ENCODE measurements at regions not wholly inside any gene's neighbourhood (a gene's known extent, or its start where the extent isn't known, plus 50 kb on each side); places are given as distances from the start of the nearest gene placed in this dataset.

DNA sequence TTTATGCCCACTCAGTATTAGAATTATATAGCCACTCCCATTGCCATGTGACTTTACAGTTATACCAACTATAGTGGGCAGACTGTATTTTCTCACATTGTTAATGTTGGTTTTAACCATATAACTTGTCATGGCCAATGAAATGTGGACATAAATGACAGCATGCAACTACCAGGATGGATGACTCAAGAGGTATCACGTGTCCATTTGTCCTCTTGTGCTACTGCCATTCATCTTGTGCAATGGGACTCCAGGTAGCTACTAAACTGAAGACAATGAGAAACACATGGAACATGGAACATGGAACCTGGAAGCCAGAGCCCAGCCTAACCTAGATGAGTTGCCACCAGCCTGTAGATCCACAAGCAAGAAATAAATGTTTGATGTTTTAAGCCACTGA lies 242.7 kb upstream of the IPO5 start:
- H3K79me1 ChIP-seq (ENCODE audit: low read depth in 1 of 2, low read length in 2 of 2) = no peaks in the 10 kb centered on the region
- no peaks in the 10 kb centered on the region for H3K4me1 ChIP-seq (ENCODE audit: control insufficient read depth, insufficient read depth, low read length)
- no peak overlapping the region for H3K14ac ChIP-seq (replicated peaks; ENCODE audit: low read depth, low read length)
- H3K36me3 ChIP-seq (ENCODE audit: control insufficient read depth, insufficient read depth, low read length) = no peaks in the 10 kb centered on the region
- no peak overlapping the region for H4K5ac ChIP-seq (ENCODE audit: low read depth, low read length)
- POLR2A ChIA-PET (ENCODE audit: unreplicated experiment) = no interaction called here
- H4K91ac ChIP-seq (ENCODE audit: insufficient read depth, low read depth, low read length) = no peak overlapping the region
- H2AK9ac ChIP-seq (replicated peaks; ENCODE audit: low read depth, low read length, poor library complexity) = no peak overlapping the region
- no peak overlapping the region for H2AFZ ChIP-seq (replicated peaks; ENCODE audit: low read length, poor library complexity)
- DNase-seq (no peak), ATAC-seq (ENCODE audit: low read depth) (no peak)
- H4K20me1 ChIP-seq (ENCODE audit: insufficient read depth, low read length) = no peaks in the 10 kb centered on the region
- WGBS, 2 experiments (ENCODE audit: extremely low coverage in 2 of 2, insufficient read length in 1 of 2) = 29% methylated on average over 1 of the region's 1 CpG; no CpG with 5 or more reads in 1 of the 2 experiments
- H2BK120ac ChIP-seq (ENCODE audit: low read depth, low read length) = no peak overlapping the region
- no peak overlapping the region for H3K18ac ChIP-seq (ENCODE audit: low read depth, low read length)
- H3K9ac ChIP-seq (ENCODE audit: low read depth, low read length) = no peak overlapping the region
- no peak overlapping the region for H3K27ac ChIP-seq (ENCODE audit: insufficient read depth, low read length)
- in situ Hi-C loops (cut with MboI; ENCODE audit: low sequenced_read_pairs) = no loop called here
- H3K9me1 ChIP-seq (ENCODE audit: insufficient read depth, low read length) = no peaks in the 10 kb centered on the region
- H3K56ac ChIP-seq (ENCODE audit: extremely low read depth, insufficient read depth, low read length) = no peak overlapping the region
- TF ChIP-seq CHD1 (IDR thresholded peaks at IDR 0.05; ENCODE audit: low read depth, low read length) (no peak), CEBPB (IDR thresholded peaks at IDR 0.05; ENCODE audit: low read depth, low read length) (no peak), BHLHE40 (IDR thresholded peaks at IDR 0.05; ENCODE audit: low read depth, low read length) (no peak), NFE2L2 (IDR thresholded peaks at IDR 0.05; ENCODE audit: low read depth, low read length) (no peak), SMC3 (IDR thresholded peaks at IDR 0.05; ENCODE audit: low read depth, low read length) (no peak), RCOR1 (IDR thresholded peaks at IDR 0.05; ENCODE audit: insufficient replicate concordance, low read length) (no peak), MAZ (IDR thresholded peaks at IDR 0.05; ENCODE audit: borderline replicate concordance, low read depth, low read length) (no peak), MXI1 (IDR thresholded peaks at IDR 0.05; ENCODE audit: borderline replicate concordance, low read depth, low read length) (no peak), RAD21 (IDR thresholded peaks at IDR 0.05; ENCODE audit: low read length) (no peak), RFX5 (IDR thresholded peaks at IDR 0.05; ENCODE audit: low read depth, low read length) (no peak), FOS (IDR thresholded peaks at IDR 0.05; ENCODE audit: low read depth, low read length) (no peak), POLR2A (IDR thresholded peaks at IDR 0.05; ENCODE audit: low read depth, low read length) (no peak), MAFK (IDR thresholded peaks at IDR 0.05; ENCODE audit: low read depth, low read length) (no peak)
- TF ChIP-seq, protein P1, sequence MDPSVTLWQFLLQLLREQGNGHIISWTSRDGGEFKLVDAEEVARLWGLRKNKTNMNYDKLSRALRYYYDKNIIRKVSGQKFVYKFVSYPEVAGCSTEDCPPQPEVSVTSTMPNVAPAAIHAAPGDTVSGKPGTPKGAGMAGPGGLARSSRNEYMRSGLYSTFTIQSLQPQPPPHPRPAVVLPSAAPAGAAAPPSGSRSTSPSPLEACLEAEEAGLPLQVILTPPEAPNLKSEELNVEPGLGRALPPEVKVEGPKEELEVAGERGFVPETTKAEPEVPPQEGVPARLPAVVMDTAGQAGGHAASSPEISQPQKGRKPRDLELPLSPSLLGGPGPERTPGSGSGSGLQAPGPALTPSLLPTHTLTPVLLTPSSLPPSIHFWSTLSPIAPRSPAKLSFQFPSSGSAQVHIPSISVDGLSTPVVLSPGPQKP (IDR thresholded peaks at IDR 0.05; ENCODE audit: borderline replicate concordance, low read depth, low read length) = no peak
- TF ChIP-seq, protein P2, sequence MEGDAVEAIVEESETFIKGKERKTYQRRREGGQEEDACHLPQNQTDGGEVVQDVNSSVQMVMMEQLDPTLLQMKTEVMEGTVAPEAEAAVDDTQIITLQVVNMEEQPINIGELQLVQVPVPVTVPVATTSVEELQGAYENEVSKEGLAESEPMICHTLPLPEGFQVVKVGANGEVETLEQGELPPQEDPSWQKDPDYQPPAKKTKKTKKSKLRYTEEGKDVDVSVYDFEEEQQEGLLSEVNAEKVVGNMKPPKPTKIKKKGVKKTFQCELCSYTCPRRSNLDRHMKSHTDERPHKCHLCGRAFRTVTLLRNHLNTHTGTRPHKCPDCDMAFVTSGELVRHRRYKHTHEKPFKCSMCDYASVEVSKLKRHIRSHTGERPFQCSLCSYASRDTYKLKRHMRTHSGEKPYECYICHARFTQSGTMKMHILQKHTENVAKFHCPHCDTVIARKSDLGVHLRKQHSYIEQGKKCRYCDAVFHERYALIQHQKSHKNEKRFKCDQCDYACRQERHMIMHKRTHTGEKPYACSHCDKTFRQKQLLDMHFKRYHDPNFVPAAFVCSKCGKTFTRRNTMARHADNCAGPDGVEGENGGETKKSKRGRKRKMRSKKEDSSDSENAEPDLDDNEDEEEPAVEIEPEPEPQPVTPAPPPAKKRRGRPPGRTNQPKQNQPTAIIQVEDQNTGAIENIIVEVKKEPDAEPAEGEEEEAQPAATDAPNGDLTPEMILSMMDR (conservative IDR thresholded peaks at IDR 0.05; ENCODE audit: low read depth, low read length) = no peak
- TF ChIP-seq, protein P3, sequence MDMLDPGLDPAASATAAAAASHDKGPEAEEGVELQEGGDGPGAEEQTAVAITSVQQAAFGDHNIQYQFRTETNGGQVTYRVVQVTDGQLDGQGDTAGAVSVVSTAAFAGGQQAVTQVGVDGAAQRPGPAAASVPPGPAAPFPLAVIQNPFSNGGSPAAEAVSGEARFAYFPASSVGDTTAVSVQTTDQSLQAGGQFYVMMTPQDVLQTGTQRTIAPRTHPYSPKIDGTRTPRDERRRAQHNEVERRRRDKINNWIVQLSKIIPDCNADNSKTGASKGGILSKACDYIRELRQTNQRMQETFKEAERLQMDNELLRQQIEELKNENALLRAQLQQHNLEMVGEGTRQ (IDR thresholded peaks at IDR 0.05; ENCODE audit: low read depth, low read length) = no peak
- intact Hi-C loops (cut with micrococcal nuclease) = no loop called here
- no peak overlapping the region for H2BK15ac ChIP-seq (ENCODE audit: low read depth, low read length)
- no peaks in the 10 kb centered on the region for H3K27me3 ChIP-seq (ENCODE audit: control insufficient read depth, insufficient read depth, low read length)
- no peak overlapping the region for H2AK5ac ChIP-seq (ENCODE audit: low read depth, low read length)
- H3K23ac ChIP-seq (ENCODE audit: low read depth, low read length) = no peak overlapping the region
- CTCF ChIA-PET = no interaction called here
- no peaks in the 10 kb centered on the region for H3K9me3 ChIP-seq (ENCODE audit: control insufficient read depth, insufficient read depth, low read length)
- H3K4me2 ChIP-seq (ENCODE audit: low read depth, low read length) = no peak overlapping the region
- no peak overlapping the region for H3K4me3 ChIP-seq (ENCODE audit: insufficient read depth, low read depth, low read length)
- dilution Hi-C loops (cut with HindIII; ENCODE audit: low sequenced_read_pairs, unreplicated experiment) = no loop called here
- BruUV-seq (replicated peaks) = no TSS peak
- no peak overlapping the region for H2BK5ac ChIP-seq (ENCODE audit: low read depth, low read length, poor library complexity, severe bottlenecking)
- no peak overlapping the region for H3K4ac ChIP-seq (ENCODE audit: low read depth, low read length)
- no peak overlapping the region for H2BK20ac ChIP-seq (ENCODE audit: low read depth, low read length)
- no peak overlapping the region for H4K8ac ChIP-seq (ENCODE audit: low read depth in 2 of 2, low read length in 2 of 2)
